Ramos (cell line): ENCODE measurements at regions not wholly inside any gene's neighbourhood (a gene's known extent, or its start where the extent isn't known, plus 50 kb on each side); places are given as distances from the start of the nearest gene placed in this dataset.
"Not testable (repeated sequence)": the region's sequence is repeated elsewhere in the genome, so short reads cannot be mapped to it uniquely, and the experiment has no call there.

Experiments
- in situ Hi-C: fragments of 300-500 bp; cut with MboI; formaldehyde crosslinking; loops from one replicate; pipeline ENCODE4 v1.14.3; 2022; ENCODE audit warnings: low sequenced_read_pairs; ENCODE audit not compliant: unreplicated experiment

GRCh38 chr15:96132126-96132525 lies 198.4 kb upstream of the NR2F2 start:
- in situ Hi-C loops: no loop called here

DNA sequence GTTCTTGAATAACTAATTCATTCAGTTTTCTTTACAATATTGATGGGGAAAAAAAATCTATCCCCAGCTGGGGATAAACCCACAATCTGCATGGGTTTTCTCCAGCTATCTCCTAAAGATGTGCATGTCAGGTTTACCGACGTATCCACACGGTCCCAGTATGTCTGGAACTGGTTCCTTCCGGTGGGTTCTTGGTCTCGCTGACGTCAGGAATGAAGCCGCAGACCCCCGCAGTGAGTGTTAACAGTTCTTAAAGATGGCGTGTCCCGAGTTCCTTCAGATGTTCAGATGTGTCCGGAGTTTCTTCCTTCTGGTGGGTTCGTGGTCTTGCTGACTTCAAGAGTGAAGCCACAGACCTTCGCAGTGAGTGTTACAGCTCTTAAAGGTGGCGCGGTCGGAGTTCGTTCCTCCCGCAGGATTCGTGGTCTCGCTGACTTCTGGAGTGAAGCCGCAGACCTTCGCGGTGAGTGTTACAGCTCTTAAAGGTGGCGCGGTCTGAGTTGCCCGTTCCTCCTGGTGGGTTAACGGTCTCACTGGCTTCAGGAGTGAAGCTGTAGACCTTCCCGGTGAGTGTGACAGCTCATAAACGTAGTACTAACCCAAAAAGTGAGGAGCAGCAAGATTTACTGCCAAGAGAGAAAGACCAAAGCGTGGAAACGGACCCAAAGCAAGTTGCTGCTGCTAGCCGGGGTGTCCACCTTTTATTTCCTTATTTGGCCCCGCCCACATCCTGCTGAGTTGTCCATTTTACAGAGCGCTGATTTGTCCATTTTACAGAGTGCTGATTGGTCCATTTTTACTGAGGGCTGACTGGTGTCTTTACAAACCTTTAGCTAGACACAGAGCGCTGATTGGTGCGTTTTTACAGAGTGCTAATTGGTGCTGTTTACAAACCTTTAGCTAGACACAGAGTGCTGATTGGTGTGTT lies 195.1 kb upstream of the NR2F2 start:
- in situ Hi-C loops: no loop called here

DNA sequence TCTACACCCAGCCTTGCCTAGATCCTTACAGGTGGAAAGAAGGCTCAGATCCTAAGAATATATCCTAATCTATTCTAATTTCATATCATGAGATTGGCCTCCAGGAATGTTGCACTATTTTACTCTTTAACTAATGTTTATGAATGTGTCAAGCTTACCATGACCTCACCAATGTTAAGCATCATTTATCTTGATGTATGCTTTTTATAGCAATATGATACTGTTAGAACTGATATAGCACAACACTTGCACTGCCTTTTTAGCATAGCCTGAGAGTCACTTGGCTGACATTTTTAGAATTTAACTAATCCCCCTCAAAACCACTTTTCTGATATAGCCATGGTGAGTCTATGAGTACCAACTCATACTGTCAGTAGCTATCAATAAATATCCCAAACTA lies 191.5 kb upstream of the NR2F2 start:
- in situ Hi-C loops: no loop called here

- in situ Hi-C loops: no loop called here
Measured at GRCh38 chr15:96142498-96142897, 188.0 kb upstream of the NR2F2 start.

DNA sequence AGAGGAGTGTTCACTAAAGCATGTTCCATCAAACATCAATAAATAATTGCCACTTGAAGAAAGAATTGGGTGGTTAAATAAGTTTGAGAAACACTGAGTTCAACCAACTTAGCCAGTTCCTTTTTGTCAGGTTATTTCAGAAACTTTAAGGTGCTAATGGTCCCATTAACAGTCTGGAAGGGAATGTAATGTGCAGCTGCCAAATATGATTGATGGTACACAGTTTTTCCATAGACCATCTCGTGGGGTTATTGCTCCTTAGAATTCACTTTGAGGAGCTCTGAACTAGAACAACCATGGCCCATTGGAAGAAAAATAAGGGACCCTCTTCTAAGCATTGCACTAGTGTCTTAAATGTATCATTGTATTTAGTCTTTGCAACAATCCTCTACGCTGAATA lies 185.8 kb upstream of the NR2F2 start:
- in situ Hi-C loops: no loop called here

- in situ Hi-C loops: no loop called here
Measured at GRCh38 chr15:96146726-96147125, 183.8 kb upstream of the NR2F2 start.

GRCh38 chr15:96147267-96147666 lies 183.2 kb upstream of the NR2F2 start:
- in situ Hi-C loops: no loop called here

GRCh38 chr15:96150254-96150653 lies 180.2 kb upstream of the NR2F2 start:
- in situ Hi-C loops: no loop called here

- in situ Hi-C loops: not testable (repeated sequence)
Measured at GRCh38 chr15:96151749-96152148, 178.8 kb upstream of the NR2F2 start.

DNA sequence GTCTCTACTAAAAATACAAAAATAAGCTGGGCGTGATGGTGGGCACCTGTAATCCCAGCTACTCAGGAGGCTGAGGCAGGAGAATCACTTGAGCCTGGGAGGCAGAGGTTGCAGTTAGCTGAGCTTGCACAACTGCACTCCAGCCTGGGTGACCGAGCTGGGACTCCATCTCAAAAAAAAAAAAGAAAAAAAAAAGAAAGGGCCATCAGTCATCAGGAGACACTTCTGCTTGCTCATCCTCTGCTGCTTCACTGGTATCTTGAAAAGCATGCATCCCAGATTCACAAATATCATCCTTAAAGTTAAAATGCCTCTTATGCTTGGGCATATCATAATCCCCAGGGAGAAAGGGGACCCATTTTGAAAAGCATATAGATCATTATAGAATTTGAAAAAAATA lies 176.6 kb upstream of the NR2F2 start:
- in situ Hi-C loops: no loop called here

DNA sequence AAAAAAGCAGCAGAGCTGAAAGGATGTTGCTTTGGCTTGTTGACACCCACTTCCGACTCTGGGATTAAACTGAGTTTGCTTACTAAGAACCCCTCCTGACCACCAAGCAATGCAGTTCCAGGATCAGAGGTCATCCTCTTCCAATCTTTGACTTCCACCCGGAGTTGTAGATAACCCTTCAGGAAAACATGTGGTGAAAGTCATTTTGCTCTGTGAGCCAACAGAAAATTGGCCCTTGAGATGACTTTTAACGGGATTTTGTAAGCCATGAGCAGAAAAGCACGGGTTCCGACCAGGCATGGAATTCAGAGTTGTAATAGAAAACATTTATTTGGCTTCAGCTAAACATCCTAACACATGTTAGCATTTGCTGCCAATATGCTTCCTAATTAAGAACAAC lies 171.6 kb upstream of the NR2F2 start:
- in situ Hi-C loops: no loop called here

GRCh38 chr15:96160269-96160668 lies 170.2 kb upstream of the NR2F2 start:
- in situ Hi-C loops: no loop called here

- in situ Hi-C loops: no loop called here
Measured at GRCh38 chr15:96160800-96161199, 169.7 kb upstream of the NR2F2 start.

- in situ Hi-C loops: no loop called here
Measured at GRCh38 chr15:96162322-96162721, 168.2 kb upstream of the NR2F2 start.

GRCh38 chr15:96165081-96165480 lies 165.4 kb upstream of the NR2F2 start:
- in situ Hi-C loops: no loop called here

GRCh38 chr15:96165775-96166174 lies 164.7 kb upstream of the NR2F2 start:
- in situ Hi-C loops: no loop called here

GRCh38 chr15:96166223-96167200 lies 164.0 kb upstream of the NR2F2 start:
- in situ Hi-C loops: no loop called here

GRCh38 chr15:96170616-96170978 lies 159.9 kb upstream of the NR2F2 start:
- in situ Hi-C loops: not testable (repeated sequence)

GRCh38 chr15:96170979-96171739 lies 159.3 kb upstream of the NR2F2 start:
- in situ Hi-C loops: no loop called here

DNA sequence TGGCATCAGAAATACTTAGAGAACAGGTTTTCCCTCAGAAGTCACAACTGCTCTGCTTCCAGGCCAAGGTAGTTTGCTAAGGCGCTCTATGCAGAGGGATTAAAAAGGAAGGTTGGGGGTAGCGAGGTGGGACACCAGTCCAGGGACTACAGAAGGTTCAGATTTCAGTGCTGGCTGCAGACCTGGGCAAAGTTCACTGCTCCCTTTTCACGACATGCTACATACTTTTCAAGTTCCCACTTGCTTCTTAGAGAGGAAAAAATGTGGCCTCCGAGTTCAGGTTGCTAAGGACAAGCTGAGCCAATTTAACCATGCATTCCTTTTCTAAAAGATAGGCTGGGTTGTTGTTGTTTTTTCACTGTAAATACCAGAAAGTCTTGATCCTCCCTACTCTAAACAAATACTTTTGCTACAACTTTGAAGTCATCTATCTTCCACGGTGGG lies 158.6 kb upstream of the NR2F2 start:
- in situ Hi-C loops: no loop called here
